ENCODE measurements at regions not wholly inside any gene's neighbourhood (a gene's known extent, or its start where the extent isn't known, plus 50 kb on each side); places are given as distances from the start of the nearest gene placed in this dataset.
"Not testable (repeated sequence)": the region's sequence is repeated elsewhere in the genome, so short reads cannot be mapped to it uniquely, and the experiment has no call there.

- peaks cover 0 to 12% (median 10%) of the 10 kb centered on the region in 3 donors for H3K9me3 Mint-ChIP-seq
- H3K4me3 Mint-ChIP-seq, result no peak overlapping the region
- H3K27me3 Mint-ChIP-seq, result no peaks in the 10 kb centered on the region
- no peak overlapping the region for H3K27ac Mint-ChIP-seq
- no peaks in the 10 kb centered on the region for H3K36me3 Mint-ChIP-seq
- H3K4me1 Mint-ChIP-seq, result no peaks in the 10 kb centered on the region
Observed at GRCh38 chr13:90261343-90261742, 1086.1 kb upstream of the MIR17HG start.

- Mint-ChIP-seq H3K27me3 (no peaks in the 10 kb centered on the region), H3K4me3 (no peak overlapping the region), H3K4me1 (no peaks in the 10 kb centered on the region), H3K9me3 (peaks cover 2 to 10% (median 5%) of the 10 kb centered on the region in 3 donors), H3K36me3 (no peaks in the 10 kb centered on the region), H3K27ac (no peak overlapping the region)
Observed at GRCh38 chr13:90270226-90270625, 1077.3 kb upstream of the MIR17HG start.

GRCh38 chr13:90272356-90272755, 1075.1 kb upstream of the MIR17HG start:
- Mint-ChIP-seq H3K4me3 (no peak overlapping the region), H3K27ac (no peak overlapping the region), H3K27me3 (no peaks in the 10 kb centered on the region), H3K36me3 (no peaks in the 10 kb centered on the region), H3K4me1 (no peaks in the 10 kb centered on the region), H3K9me3 (peaks cover 2 to 10% (median 5%) of the 10 kb centered on the region in 3 donors)

GRCh38 chr13:90276216-90276615, 1071.3 kb upstream of the MIR17HG start:
- Mint-ChIP-seq H3K36me3 (no peaks in the 10 kb centered on the region), H3K4me1 (no peaks in the 10 kb centered on the region), H3K4me3 (no peak overlapping the region), H3K9me3 (peaks cover 0 to 4% (median 4%) of the 10 kb centered on the region in 3 donors), H3K27ac (no peak overlapping the region), H3K27me3 (no peaks in the 10 kb centered on the region)

- H3K9me3 Mint-ChIP-seq, H3K27me3 Mint-ChIP-seq, H3K4me1 Mint-ChIP-seq, H3K36me3 Mint-ChIP-seq, H3K27ac Mint-ChIP-seq, H3K4me3 Mint-ChIP-seq: not testable (repeated sequence)
Observed at GRCh38 chr13:90278231-90278630, 1069.3 kb upstream of the MIR17HG start.

GRCh38 chr13:90281709-90282108, 1065.8 kb upstream of the MIR17HG start:
- no peaks in the 10 kb centered on the region for H3K4me1 Mint-ChIP-seq
- no peaks in the 10 kb centered on the region for H3K27me3 Mint-ChIP-seq
- no peak overlapping the region for H3K4me3 Mint-ChIP-seq
- H3K9me3 Mint-ChIP-seq, result peaks cover 0 to 5% (median 0%) of the 10 kb centered on the region in 3 donors
- no peak overlapping the region for H3K27ac Mint-ChIP-seq
- H3K36me3 Mint-ChIP-seq, result no peaks in the 10 kb centered on the region

GRCh38 chr13:90287521-90287920, 1060.0 kb upstream of the MIR17HG start:
- Mint-ChIP-seq H3K4me1 (no peaks in the 10 kb centered on the region), H3K27ac (no peak overlapping the region), H3K9me3 (peaks cover 2 to 13% (median 12%) of the 10 kb centered on the region in 3 donors), H3K27me3 (no peaks in the 10 kb centered on the region), H3K36me3 (no peaks in the 10 kb centered on the region), H3K4me3 (no peak overlapping the region)

- Mint-ChIP-seq H3K27me3 (no peaks in the 10 kb centered on the region), H3K9me3 (peaks cover 3 to 8% (median 7%) of the 10 kb centered on the region in 3 donors), H3K36me3 (no peaks in the 10 kb centered on the region), H3K4me3 (no peak overlapping the region), H3K4me1 (no peaks in the 10 kb centered on the region), H3K27ac (no peak overlapping the region)
Observed at GRCh38 chr13:90293793-90294361, 1053.6 kb upstream of the MIR17HG start.

- no peaks in the 10 kb centered on the region for H3K36me3 Mint-ChIP-seq
- H3K9me3 Mint-ChIP-seq, result peaks cover 0 to 3% (median 1%) of the 10 kb centered on the region in 3 donors
- no peak overlapping the region for H3K4me3 Mint-ChIP-seq
- H3K27me3 Mint-ChIP-seq, result no peaks in the 10 kb centered on the region
- no peak overlapping the region for H3K27ac Mint-ChIP-seq
- H3K4me1 Mint-ChIP-seq, result no peaks in the 10 kb centered on the region
Observed at GRCh38 chr13:90299238-90299637, 1048.2 kb upstream of the MIR17HG start.

- Mint-ChIP-seq H3K4me3 (no peak overlapping the region), H3K27ac (no peak overlapping the region), H3K9me3 (peaks cover 0 to 3% (median 1%) of the 10 kb centered on the region in 3 donors), H3K4me1 (no peaks in the 10 kb centered on the region), H3K27me3 (no peaks in the 10 kb centered on the region), H3K36me3 (no peaks in the 10 kb centered on the region)
Observed at GRCh38 chr13:90300015-90300414, 1047.5 kb upstream of the MIR17HG start.

GRCh38 chr13:90302107-90302506, 1045.4 kb upstream of the MIR17HG start:
- H3K36me3 Mint-ChIP-seq, result no peaks in the 10 kb centered on the region
- no peak overlapping the region for H3K4me3 Mint-ChIP-seq
- no peaks in the 10 kb centered on the region for H3K4me1 Mint-ChIP-seq
- peaks cover 0 to 10% (median 1%) of the 10 kb centered on the region in 3 donors for H3K9me3 Mint-ChIP-seq
- H3K27ac Mint-ChIP-seq, result no peak overlapping the region
- no peaks in the 10 kb centered on the region for H3K27me3 Mint-ChIP-seq

- peaks cover 0 to 10% (median 3%) of the 10 kb centered on the region in 3 donors for H3K9me3 Mint-ChIP-seq
- H3K4me1 Mint-ChIP-seq, result no peaks in the 10 kb centered on the region
- H3K27ac Mint-ChIP-seq, result no peak overlapping the region
- no peaks in the 10 kb centered on the region for H3K36me3 Mint-ChIP-seq
- H3K4me3 Mint-ChIP-seq, result no peak overlapping the region
- H3K27me3 Mint-ChIP-seq, result no peaks in the 10 kb centered on the region
Observed at GRCh38 chr13:90305796-90306195, 1041.7 kb upstream of the MIR17HG start.

- Mint-ChIP-seq H3K4me3 (peak overlapping the region in 1 of 4 donors; percentile 25), H3K27me3 (no peaks in the 10 kb centered on the region), H3K27ac (no peak overlapping the region), H3K36me3 (no peaks in the 10 kb centered on the region), H3K4me1 (no peaks in the 10 kb centered on the region), H3K9me3 (peaks cover 2 to 14% (median 3%) of the 10 kb centered on the region in 3 donors)
Observed at GRCh38 chr13:90307136-90307535, 1040.4 kb upstream of the MIR17HG start.

GRCh38 chr13:90308249-90308648, 1039.2 kb upstream of the MIR17HG start:
- Mint-ChIP-seq H3K9me3 (peaks cover 2 to 17% (median 3%) of the 10 kb centered on the region in 3 donors), H3K27ac (no peak overlapping the region), H3K4me3 (no peak overlapping the region), H3K4me1 (no peaks in the 10 kb centered on the region), H3K36me3 (no peaks in the 10 kb centered on the region), H3K27me3 (no peaks in the 10 kb centered on the region)

- Mint-ChIP-seq H3K4me3 (no peak overlapping the region), H3K36me3 (no peaks in the 10 kb centered on the region), H3K27ac (no peak overlapping the region), H3K27me3 (no peaks in the 10 kb centered on the region), H3K4me1 (no peaks in the 10 kb centered on the region), H3K9me3 (peaks cover 3 to 8% (median 7%) of the 10 kb centered on the region in 3 donors)
Observed at GRCh38 chr13:90311929-90312328, 1035.6 kb upstream of the MIR17HG start.

GRCh38 chr13:90315061-90315460, 1032.4 kb upstream of the MIR17HG start:
- no peak overlapping the region for H3K27ac Mint-ChIP-seq
- no peak overlapping the region for H3K4me3 Mint-ChIP-seq
- H3K27me3 Mint-ChIP-seq, result no peaks in the 10 kb centered on the region
- peaks cover 0 to 11% (median 7%) of the 10 kb centered on the region in 3 donors for H3K9me3 Mint-ChIP-seq
- H3K4me1 Mint-ChIP-seq, result no peaks in the 10 kb centered on the region
- no peaks in the 10 kb centered on the region for H3K36me3 Mint-ChIP-seq
